ENCODE measurements at regions not wholly inside any gene's neighbourhood (a gene's known extent, or its start where the extent isn't known, plus 50 kb on each side); places are given as distances from the start of the nearest gene placed in this dataset.

DNA sequence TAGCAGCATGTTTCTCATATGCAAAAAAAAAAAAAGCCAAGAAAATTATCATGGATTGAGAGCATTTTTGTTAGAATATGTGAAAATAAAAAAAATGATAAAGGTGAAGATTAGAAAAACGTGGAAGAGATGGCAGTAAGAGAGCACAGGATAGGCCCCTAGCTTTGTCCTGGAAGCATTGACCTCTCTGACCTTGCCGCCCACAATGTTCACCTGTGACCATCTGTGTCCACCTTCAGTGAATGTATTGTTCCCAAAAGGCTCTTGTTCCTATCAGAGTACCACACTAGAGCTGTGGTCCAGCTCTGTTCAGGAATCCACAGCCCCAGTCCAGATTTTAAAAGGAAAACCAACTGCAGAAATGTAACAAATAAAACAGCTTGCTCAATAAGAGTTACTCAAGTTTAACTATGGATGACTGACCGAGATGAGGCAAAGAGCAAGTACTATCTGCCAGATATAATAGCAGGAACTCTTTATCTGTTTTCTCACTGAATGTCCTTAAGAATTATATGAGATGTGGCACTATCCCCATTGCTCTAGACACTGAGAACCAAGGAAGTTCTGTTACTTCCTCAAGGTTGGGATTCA lies 287.7 kb upstream of the STXBP5 start:
- TF ChIP-seq FOXK2 (IDR thresholded peaks at IDR 0.05), result no peak
- TF ChIP-seq ARNT (IDR thresholded peaks at IDR 0.05), result no peak
- no peak for TF ChIP-seq L3MBTL2 (conservative IDR thresholded peaks at IDR 0.05)
- no peak for TF ChIP-seq FOXM1 (IDR thresholded peaks at IDR 0.05; ENCODE audit: borderline replicate concordance)
- TF ChIP-seq, protein P1, sequence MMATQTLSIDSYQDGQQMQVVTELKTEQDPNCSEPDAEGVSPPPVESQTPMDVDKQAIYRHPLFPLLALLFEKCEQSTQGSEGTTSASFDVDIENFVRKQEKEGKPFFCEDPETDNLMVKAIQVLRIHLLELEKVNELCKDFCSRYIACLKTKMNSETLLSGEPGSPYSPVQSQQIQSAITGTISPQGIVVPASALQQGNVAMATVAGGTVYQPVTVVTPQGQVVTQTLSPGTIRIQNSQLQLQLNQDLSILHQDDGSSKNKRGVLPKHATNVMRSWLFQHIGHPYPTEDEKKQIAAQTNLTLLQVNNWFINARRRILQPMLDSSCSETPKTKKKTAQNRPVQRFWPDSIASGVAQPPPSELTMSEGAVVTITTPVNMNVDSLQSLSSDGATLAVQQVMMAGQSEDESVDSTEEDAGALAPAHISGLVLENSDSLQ (IDR thresholded peaks at IDR 0.05), result no peak
- no peak for TF ChIP-seq SP1 (IDR thresholded peaks at IDR 0.05)
- no peak for TF ChIP-seq ZNF384 (IDR thresholded peaks at IDR 0.05)
- no peak for TF ChIP-seq TARDBP (IDR thresholded peaks at IDR 0.05)
- no peak for TF ChIP-seq FOXA1 (IDR thresholded peaks at IDR 0.05)
- TF ChIP-seq SUZ12 (IDR thresholded peaks at IDR 0.05), result no peak
- TF ChIP-seq NFRKB (IDR thresholded peaks at IDR 0.05), result no peak
- TF ChIP-seq BHLHE40 (IDR thresholded peaks at IDR 0.05; ENCODE audit: borderline replicate concordance), result no peak

Data from HEK293T (cell line).